T1000 (cell line): ENCODE measurements at regions not wholly inside any gene's neighbourhood (a gene's known extent, or its start where the extent isn't known, plus 50 kb on each side); places are given as distances from the start of the nearest gene placed in this dataset.

Experiments
- DNase-seq: peaks from one replicate; lab custom pipeline; 2025; ENCODE audit warnings: mixed read lengths; lab: John Stamatoyannopoulos, UW

GRCh38 chr12:115129727-115130126 is 445.8 kb upstream of the TBX3 start:
- no peak for DNase-seq

- no peak for DNase-seq
Measured at GRCh38 chr12:115121053-115121452, 437.1 kb upstream of the TBX3 start.

- no peak for DNase-seq
Measured at GRCh38 chr12:115118177-115118724, 434.3 kb upstream of the TBX3 start.

- no peak for DNase-seq
Measured at GRCh38 chr12:115114140-115114539, 430.2 kb upstream of the TBX3 start.

GRCh38 chr12:115109863-115110262 is 425.9 kb upstream of the TBX3 start:
- DNase-seq = no peak

GRCh38 chr12:115108129-115109100 is 424.4 kb upstream of the TBX3 start:
- DNase-seq = no peak

- no peak for DNase-seq
Measured at GRCh38 chr12:115103884-115104883, 420.2 kb upstream of the TBX3 start.

- no peak for DNase-seq
Measured at GRCh38 chr12:115102450-115102849, 418.5 kb upstream of the TBX3 start.

GRCh38 chr12:115101520-115101919 is 417.5 kb upstream of the TBX3 start:
- DNase-seq = no peak

- DNase-seq = no peak
Measured at GRCh38 chr12:115097416-115097815, 413.4 kb upstream of the TBX3 start.

- DNase-seq = no peak
Measured at GRCh38 chr12:115096588-115097397, 412.8 kb upstream of the TBX3 start.

GRCh38 chr12:115095073-115095748 is 411.2 kb upstream of the TBX3 start:
- no peak for DNase-seq

- DNase-seq = no peak
Measured at GRCh38 chr12:115094163-115094816, 410.3 kb upstream of the TBX3 start.

- no peak for DNase-seq
Measured at GRCh38 chr12:115093261-115093660, 409.3 kb upstream of the TBX3 start.

- DNase-seq = no peak
Measured at GRCh38 chr12:115090783-115091182, 406.8 kb upstream of the TBX3 start.

- no peak for DNase-seq
Measured at GRCh38 chr12:115088995-115089841, 405.2 kb upstream of the TBX3 start.

- no peak for DNase-seq
Measured at GRCh38 chr12:115088328-115088994, 404.5 kb upstream of the TBX3 start.

- DNase-seq = no peak
Measured at GRCh38 chr12:115085594-115085993, 401.6 kb upstream of the TBX3 start.

- no peak for DNase-seq
Measured at GRCh38 chr12:115079760-115080159, 395.8 kb upstream of the TBX3 start.
